Large intestine (tissue), 3 donors: ENCODE measurements at regions not wholly inside any gene's neighbourhood (a gene's known extent, or its start where the extent isn't known, plus 50 kb on each side); places are given as distances from the start of the nearest gene placed in this dataset.
A peak's percentile ranks its signal among the peaks of the same experiment; 100 is the strongest.

Experiments
- DNase-seq, 2 donors: peaks; one replicate each; pipeline versions ENCODE4 v3.0.0 to v3.0.0-alpha.2; 2013
- H3K27ac ChIP-seq: one replicate; pipeline ENCODE4 v1.5.1; 2013; ENCODE audit warnings: low read length
- H3K27me3 ChIP-seq: 2 replicates; pipeline ENCODE4 v1.6.1; 2013; ENCODE audit warnings: low read length; ENCODE audit not compliant: control insufficient read depth, insufficient read depth
- H3K36me3 ChIP-seq: 2 replicates; pipeline ENCODE4 v1.6.1; 2013; ENCODE audit warnings: low read length; ENCODE audit not compliant: control insufficient read depth, insufficient read depth
- H3K4me1 ChIP-seq: one replicate; pipeline ENCODE4 v1.6.1; 2013; ENCODE audit warnings: low read length; ENCODE audit not compliant: control insufficient read depth, insufficient read depth
- H3K4me3 ChIP-seq: one replicate; pipeline ENCODE4 v1.5.1; 2013; ENCODE audit warnings: low read length
- H3K9me3 ChIP-seq: one replicate; pipeline ENCODE4 v1.6.1; 2013; ENCODE audit warnings: mild to moderate bottlenecking, low read depth, low read length, moderate library complexity; ENCODE audit not compliant: control insufficient read depth
- WGBS: methylation state at CpG from one replicate; pipeline ENCODE4 v1.1.5; 2013; ENCODE audit warnings: low lambda C conversion rate; ENCODE audit not compliant: insufficient coverage; 5-methylcytosine and 5-hydroxymethylcytosine counted together

DNA sequence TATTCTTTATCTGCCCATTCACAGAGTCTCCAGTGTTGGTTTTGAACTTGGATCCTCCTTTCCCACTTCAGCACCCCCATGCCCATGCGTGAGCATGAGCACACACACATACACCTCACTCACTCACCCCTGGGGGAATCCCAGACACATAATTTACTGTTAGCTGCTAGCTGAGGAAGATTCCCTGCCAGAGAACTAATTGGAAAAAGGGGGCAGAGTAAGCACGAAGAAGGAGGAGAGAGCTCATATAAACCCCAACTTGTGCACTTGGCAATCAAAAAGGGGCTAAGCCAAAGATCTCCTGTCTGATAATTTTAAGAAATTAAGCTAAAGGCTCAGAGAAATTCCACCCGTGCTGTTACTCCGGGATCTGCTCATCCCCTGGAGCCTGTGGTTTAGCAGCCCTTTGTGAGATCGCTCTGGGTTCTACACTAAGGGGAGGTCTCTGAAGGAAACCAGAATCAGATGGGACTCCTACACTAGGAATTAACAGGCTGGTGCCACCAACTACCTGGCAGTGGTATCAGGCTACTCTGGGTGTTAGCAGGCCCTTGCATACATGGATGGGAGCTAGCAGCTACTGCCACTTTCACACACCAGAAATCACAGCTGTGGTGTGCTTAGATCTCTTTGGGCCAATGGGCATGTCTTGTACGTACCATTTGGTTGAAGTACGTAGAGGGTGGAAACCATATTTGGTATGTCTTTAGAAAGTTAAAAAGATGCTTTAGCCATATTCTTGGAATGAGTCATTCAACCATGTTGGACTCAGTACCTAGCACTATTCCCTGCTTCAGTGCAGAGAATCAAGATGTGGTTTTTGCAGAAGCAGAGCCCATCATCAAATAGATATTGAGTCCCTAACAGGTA is 95.6 kb upstream of the SLC14A2 start:
- H3K9me3 ChIP-seq = no peaks in the 10 kb centered on the region
- no peak for DNase-seq
- H3K27ac ChIP-seq = no peak overlapping the region
- H3K4me3 ChIP-seq = no peak overlapping the region
- H3K4me1 ChIP-seq = peaks cover 16% of the 10 kb centered on the region
- WGBS = 100% methylated on average over 1 of the region's 7 CpGs
- H3K36me3 ChIP-seq = no peaks in the 10 kb centered on the region
- no peaks in the 10 kb centered on the region for H3K27me3 ChIP-seq

DNA sequence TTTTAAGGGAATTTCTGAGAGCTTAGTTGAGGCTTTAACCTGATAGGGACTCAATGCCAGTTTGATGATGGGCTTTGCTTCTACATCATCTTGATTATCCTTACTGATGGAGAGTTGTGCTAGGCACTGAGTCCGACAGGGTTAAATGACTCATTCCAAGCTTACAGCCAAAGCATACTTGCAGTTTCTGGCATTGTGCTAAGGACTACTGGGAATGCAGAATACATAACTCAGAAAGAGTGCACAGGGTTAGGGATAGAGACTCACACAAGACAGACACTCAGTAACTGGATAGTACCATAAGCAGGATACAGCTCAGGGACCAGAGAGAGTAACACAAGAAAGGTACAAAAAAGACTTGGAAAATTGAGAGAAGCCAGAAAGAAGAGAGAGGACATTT is 94.1 kb upstream of the SLC14A2 start:
- no peaks in the 10 kb centered on the region for H3K9me3 ChIP-seq
- peaks cover 11% of the 10 kb centered on the region for H3K4me1 ChIP-seq
- no peak for DNase-seq
- H3K27ac ChIP-seq = no peak overlapping the region
- no peak overlapping the region for H3K4me3 ChIP-seq
- no peaks in the 10 kb centered on the region for H3K27me3 ChIP-seq
- WGBS = no CpG with 5 or more reads among the region's 1 CpG
- no peaks in the 10 kb centered on the region for H3K36me3 ChIP-seq

DNA sequence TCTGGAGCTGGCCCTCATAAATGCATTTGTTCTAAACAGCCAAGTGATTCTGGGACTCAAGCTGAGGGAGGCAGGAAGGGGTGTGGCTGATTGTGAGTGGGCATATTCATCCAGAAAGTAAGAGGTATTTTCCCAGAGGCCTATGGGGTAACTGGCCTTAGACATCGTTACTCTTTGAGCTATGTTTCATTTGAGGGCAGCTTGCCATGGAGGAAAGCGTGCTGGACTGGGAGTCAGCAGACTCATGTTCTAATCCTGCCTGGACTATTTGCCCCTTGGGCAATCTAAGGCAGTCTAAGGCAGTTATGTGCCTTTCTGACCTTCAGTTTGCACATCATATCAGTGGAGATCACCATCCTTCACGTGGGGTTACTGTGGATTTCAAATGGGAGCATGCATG is 93.5 kb upstream of the SLC14A2 start:
- Histone ChIP-seq H3K4me1 (peaks cover 13% of the 10 kb centered on the region), H3K9me3 (no peaks in the 10 kb centered on the region), H3K27me3 (no peaks in the 10 kb centered on the region), H3K36me3 (no peaks in the 10 kb centered on the region), H3K4me3 (no peak overlapping the region), H3K27ac (no peak overlapping the region)
- peak in 1 of 2 donors; percentile 17 for DNase-seq
- WGBS = no CpG with 5 or more reads among the region's 3 CpGs

DNA sequence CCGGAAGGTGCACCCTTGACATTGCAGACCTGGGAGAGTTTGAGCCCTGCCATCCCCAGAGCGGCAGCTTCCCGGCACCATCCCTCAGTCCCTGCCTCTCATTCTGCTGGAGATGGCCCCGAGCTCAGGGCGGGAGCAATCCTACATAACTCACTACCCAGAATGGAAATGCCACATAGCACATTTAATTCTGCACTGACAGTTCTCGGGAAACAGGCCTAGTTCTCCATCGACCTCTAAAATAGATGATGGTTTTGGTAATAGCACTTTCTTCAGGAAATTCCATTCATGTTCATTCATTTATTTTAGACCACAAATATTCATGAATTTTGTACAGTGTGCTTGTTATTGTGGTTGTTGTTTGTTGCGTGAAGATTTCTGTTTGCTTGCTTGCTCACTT is 92.9 kb upstream of the SLC14A2 start:
- H3K27ac ChIP-seq = no peak overlapping the region
- H3K36me3 ChIP-seq = no peaks in the 10 kb centered on the region
- DNase-seq = no peak
- H3K4me1 ChIP-seq = peaks cover 10% of the 10 kb centered on the region
- no peaks in the 10 kb centered on the region for H3K27me3 ChIP-seq
- 40% methylated on average over 1 of the region's 8 CpGs for WGBS
- H3K4me3 ChIP-seq = no peak overlapping the region
- no peaks in the 10 kb centered on the region for H3K9me3 ChIP-seq

DNA sequence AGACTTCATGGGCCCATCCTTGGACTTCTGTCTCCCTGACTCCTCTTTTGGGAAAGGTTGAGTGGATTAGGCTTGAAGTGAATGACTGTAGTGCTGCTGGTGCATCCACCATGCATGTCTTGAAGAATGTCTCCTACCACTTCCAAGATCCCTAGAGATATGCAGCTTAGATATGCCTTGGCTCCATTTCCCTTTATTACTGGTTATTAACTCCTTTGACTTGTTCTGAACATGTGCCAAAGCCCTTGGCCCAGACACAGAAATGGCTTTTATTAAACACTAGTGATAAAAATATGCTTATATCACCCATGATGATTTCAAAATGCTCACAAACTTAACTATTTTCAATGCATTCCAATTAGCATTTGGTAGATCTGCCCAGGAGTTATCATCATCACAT is 90.0 kb upstream of the SLC14A2 start:
- Histone ChIP-seq H3K27me3 (no peaks in the 10 kb centered on the region), H3K4me3 (no peak overlapping the region), H3K36me3 (no peaks in the 10 kb centered on the region), H3K4me1 (peaks cover 3% of the 10 kb centered on the region), H3K9me3 (no peaks in the 10 kb centered on the region), H3K27ac (no peak overlapping the region)
- DNase-seq = no peak

DNA sequence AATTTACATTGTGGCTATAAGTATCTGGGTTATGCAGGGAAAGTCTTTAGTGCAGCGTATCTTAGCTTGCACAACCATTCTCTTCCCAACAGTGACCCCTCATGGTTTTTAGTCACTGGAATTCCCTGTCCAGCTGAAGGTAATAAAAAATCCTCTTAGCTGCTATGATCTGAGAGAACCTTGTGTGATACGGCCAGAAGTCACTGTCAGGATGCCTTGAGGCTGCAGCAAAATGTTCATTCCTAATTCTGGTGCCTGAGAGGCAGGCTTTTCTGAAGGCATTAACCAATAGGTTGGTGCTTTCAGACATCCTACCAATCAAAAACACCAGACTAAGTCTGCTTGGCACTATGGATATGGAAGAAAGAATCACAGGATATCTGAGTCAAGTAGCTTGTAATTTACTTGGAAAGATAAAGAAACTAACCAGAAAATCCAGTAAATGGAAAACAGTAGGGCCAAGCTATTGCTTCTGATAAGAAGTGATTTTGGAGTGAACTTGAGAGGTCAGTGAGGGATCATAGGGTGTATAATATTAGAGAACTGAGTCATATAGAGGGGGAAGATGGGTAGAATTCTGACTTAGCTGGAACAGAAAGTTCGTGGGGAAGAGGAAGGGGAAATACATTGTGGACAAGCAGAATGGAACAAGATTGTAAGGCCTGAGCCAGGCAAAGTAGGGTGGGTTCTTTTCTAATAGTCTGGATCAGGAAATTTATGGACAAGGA is 89.0 kb upstream of the SLC14A2 start:
- no peaks in the 10 kb centered on the region for H3K27me3 ChIP-seq
- 88% methylated on average over 1 of the region's 3 CpGs for WGBS
- peak; percentile 51 to 61 for DNase-seq
- no peaks in the 10 kb centered on the region for H3K36me3 ChIP-seq
- no peak overlapping the region for H3K27ac ChIP-seq
- no peak overlapping the region for H3K4me3 ChIP-seq
- peaks cover 3% of the 10 kb centered on the region for H3K4me1 ChIP-seq
- no peaks in the 10 kb centered on the region for H3K9me3 ChIP-seq

DNA sequence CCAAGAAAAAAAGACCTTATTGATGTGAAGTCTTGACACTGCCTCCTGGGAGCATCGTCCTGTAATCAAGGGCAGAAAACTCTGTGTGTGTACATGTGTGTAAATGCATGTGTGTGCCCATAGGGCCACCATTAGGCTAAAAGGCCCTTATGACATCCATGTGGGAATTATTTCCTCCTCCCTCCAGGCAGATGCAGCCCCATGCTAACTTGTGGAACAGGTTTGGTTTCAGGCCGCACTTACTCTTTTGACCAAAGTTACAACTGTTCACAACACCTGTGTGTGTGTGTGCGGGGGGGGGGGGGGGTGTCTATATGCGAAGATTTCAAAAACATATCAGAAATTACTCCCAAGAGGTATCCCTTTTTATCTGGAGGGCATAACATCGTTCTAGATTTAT is 87.4 kb upstream of the SLC14A2 start:
- no peak for DNase-seq
- peaks cover 3% of the 10 kb centered on the region for H3K4me1 ChIP-seq
- no peak overlapping the region for H3K4me3 ChIP-seq
- no peaks in the 10 kb centered on the region for H3K9me3 ChIP-seq
- H3K27ac ChIP-seq = no peak overlapping the region
- no peaks in the 10 kb centered on the region for H3K36me3 ChIP-seq
- H3K27me3 ChIP-seq = no peaks in the 10 kb centered on the region
- WGBS = 86% methylated on average over 1 of the region's 5 CpGs

DNA sequence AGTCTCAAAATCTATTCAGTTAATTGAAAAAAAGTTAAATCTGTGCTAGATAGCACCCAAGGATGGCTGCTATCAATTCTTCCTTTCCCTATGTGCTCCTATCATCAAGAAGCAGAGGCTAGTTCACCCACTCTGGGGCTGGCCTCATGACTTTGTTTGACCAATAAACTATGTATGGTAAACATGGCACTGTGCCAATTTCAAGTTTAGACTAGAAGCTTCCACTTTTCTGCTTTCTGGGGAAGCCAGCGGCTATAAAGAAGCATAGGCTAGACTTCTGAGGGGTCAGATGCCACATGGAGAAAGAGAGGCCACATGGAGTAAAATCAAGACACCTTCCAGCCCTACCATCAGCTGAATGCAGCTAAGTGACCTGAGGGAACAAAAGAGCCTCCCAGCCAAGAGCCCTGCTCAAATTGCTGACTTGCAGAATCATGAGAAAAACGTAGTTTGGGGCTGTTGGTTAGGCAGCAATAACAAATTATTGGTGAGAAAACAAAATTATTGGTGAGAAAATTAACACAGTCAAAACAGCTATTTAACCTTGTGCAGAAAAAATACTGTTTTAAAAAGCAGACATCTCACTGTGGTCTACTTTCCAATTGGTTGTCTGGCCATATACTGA is 86.5 kb upstream of the SLC14A2 start:
- DNase-seq = no peak
- H3K27me3 ChIP-seq = no peaks in the 10 kb centered on the region
- H3K4me1 ChIP-seq = peaks cover 3% of the 10 kb centered on the region
- no peak overlapping the region for H3K4me3 ChIP-seq
- H3K27ac ChIP-seq = no peak overlapping the region
- WGBS = 95% methylated on average over 2 of the region's 2 CpGs
- no peaks in the 10 kb centered on the region for H3K9me3 ChIP-seq
- no peaks in the 10 kb centered on the region for H3K36me3 ChIP-seq

DNA sequence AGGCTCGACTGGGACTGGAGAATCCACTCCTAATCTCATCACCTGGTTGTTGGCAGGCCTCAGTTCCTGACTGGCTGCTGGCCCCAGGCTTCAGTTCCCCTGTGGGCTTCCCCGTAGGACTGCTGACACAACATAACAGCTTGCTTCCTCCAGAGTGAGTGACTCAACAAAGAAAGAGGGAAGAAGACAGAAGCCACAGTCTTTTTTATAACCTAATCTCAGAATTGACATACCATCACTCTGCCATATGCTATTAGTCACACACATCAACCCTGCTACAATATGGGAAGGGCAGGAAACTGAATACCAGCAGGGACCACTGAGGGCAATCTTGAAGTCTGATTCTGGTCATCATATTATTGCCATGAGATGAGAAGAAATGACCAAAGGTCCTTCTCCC is 76.8 kb upstream of the SLC14A2 start:
- H3K27me3 ChIP-seq = no peaks in the 10 kb centered on the region
- no CpG with 5 or more reads among the region's 2 CpGs for WGBS
- H3K9me3 ChIP-seq = no peaks in the 10 kb centered on the region
- no peaks in the 10 kb centered on the region for H3K36me3 ChIP-seq
- no peak overlapping the region for H3K27ac ChIP-seq
- H3K4me1 ChIP-seq = peaks cover 26% of the 10 kb centered on the region
- H3K4me3 ChIP-seq = no peak overlapping the region
- DNase-seq = no peak

DNA sequence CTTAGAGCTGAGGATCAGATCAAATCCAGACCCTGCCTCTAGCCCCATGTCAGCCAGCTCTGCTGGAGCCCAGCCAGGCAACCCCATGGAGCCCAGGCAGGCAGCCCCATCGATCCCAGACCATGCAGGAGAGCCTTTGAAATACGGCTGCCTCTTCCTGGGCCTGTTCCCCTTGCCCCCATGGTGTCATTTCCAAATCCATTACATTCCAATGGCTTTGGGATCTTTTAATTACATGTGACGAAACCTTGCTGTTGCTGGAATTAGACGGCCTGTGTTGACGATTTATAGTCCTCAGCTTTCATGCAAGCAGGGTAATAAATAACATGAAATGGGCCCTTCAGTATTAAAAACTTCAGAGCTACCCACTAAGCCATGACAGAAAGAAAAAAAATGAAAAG is 75.8 kb upstream of the SLC14A2 start:
- 80% methylated on average over 1 of the region's 5 CpGs for WGBS
- no peak for DNase-seq

More for the DNA sequence above, 75.8 kb upstream of the SLC14A2 start:
- Histone ChIP-seq H3K4me3 (no peak overlapping the region), H3K4me1 (peaks cover 26% of the 10 kb centered on the region), H3K36me3 (no peaks in the 10 kb centered on the region), H3K27me3 (no peaks in the 10 kb centered on the region), H3K9me3 (no peaks in the 10 kb centered on the region), H3K27ac (no peak overlapping the region)
